Hepatocyte (in vitro differentiated cells): ENCODE measurements at regions not wholly inside any gene's neighbourhood (a gene's known extent, or its start where the extent isn't known, plus 50 kb on each side); places are given as distances from the start of the nearest gene placed in this dataset.

Experiments
- DNase-seq: peaks from one replicate; pipeline ENCODE4 v3.0.0-alpha.2; 2016; ENCODE audit warnings: low spot score
- H2AFZ ChIP-seq: fragments of 200-600 bp; sonication (generic); 2 replicates; pipeline ENCODE4 v1.6.0; 2016; ENCODE audit warnings: antibody characterized with exemption, mild to moderate bottlenecking
- H3K27ac ChIP-seq: fragments of 200-600 bp; sonication (generic); 2 replicates; pipeline ENCODE4 v1.5.1; 2016; ENCODE audit warnings: mild to moderate bottlenecking
- H3K27me3 ChIP-seq: fragments of 200-600 bp; sonication (generic); 2 replicates; pipeline ENCODE4 v1.6.1; 2016
- H3K36me3 ChIP-seq: fragments of 200-600 bp; sonication (generic); replicated peaks from 2 replicates; pipeline ENCODE4 v1.5.1; 2016; ENCODE audit warnings: low read depth; ENCODE audit not compliant: insufficient read depth
- H3K4me1 ChIP-seq: fragments of 200-600 bp; sonication (generic); 2 replicates; pipeline ENCODE4 v1.5.1; 2016; ENCODE audit warnings: mild to moderate bottlenecking, moderate library complexity; ENCODE audit not compliant: insufficient read depth
- H3K4me2 ChIP-seq: fragments of 200-600 bp; sonication (generic); 2 replicates; pipeline ENCODE4 v1.6.0; 2016
- H3K4me3 ChIP-seq: fragments of 200-600 bp; sonication (generic); 2 replicates; pipeline ENCODE4 v1.5.1; 2016; ENCODE audit warnings: mild to moderate bottlenecking
- H3K79me2 ChIP-seq: fragments of 200-600 bp; sonication (generic); 2 replicates; pipeline ENCODE4 v1.6.0; 2017; ENCODE audit warnings: mild to moderate bottlenecking
- H3K9me2 ChIP-seq: fragments of 200-600 bp; sonication (generic); replicated peaks from 2 replicates; pipeline ENCODE4 v1.6.0; 2017; ENCODE audit warnings: mild to moderate bottlenecking; ENCODE audit not compliant: insufficient read depth
- H3K9me3 ChIP-seq: fragments of 200-600 bp; sonication (generic); 2 replicates; pipeline ENCODE4 v1.5.1; 2016; ENCODE audit warnings: low read depth, mild to moderate bottlenecking
- H4K20me1 ChIP-seq: fragments of 200-600 bp; sonication (generic); 2 replicates; pipeline ENCODE4 v1.6.0; 2016; ENCODE audit warnings: mild to moderate bottlenecking; ENCODE audit not compliant: insufficient read depth, poor library complexity, severe bottlenecking
- CTCF ChIP-seq: fragments of 200-600 bp; sonication (generic); IDR thresholded peaks from 2 replicates; pipeline ENCODE4 v1.5.1; 2016; ENCODE audit warnings: antibody characterized with exemption, mild to moderate bottlenecking; ENCODE audit not compliant: poor library complexity
- EZH2 ChIP-seq: fragments of 200-600 bp; sonication (generic); IDR thresholded peaks from 2 replicates; pipeline ENCODE4 v1.6.1; 2016; ENCODE audit warnings: antibody characterized with exemption, mild to moderate bottlenecking, borderline replicate concordance
- EZH2phosphoT487 ChIP-seq: fragments of 200-600 bp; sonication (generic); IDR thresholded peaks from one replicate; pipeline ENCODE4 v1.6.1; 2018; ENCODE audit warnings: antibody characterized with exemption, mild to moderate bottlenecking, low read depth, moderate library complexity; ENCODE audit not compliant: unreplicated experiment, severe bottlenecking
- WGBS: methylation state at CpG from one replicate; pipeline ENCODE4 v1.1.6; 2016; ENCODE audit warnings: low lambda C conversion rate; ENCODE audit errors: missing lambda C conversion rate; 5-methylcytosine and 5-hydroxymethylcytosine counted together

GRCh38 chr7:46450886-46451285 is 529.8 kb upstream of the IGFBP3 start:
- TF ChIP-seq EZH2phosphoT487 = no peak
- no peak for TF ChIP-seq EZH2
- H4K20me1 ChIP-seq = no peaks in the 10 kb centered on the region
- no peaks in the 10 kb centered on the region for H3K36me3 ChIP-seq
- H3K27ac ChIP-seq = no peak overlapping the region
- no peak overlapping the region for H3K4me3 ChIP-seq
- no peaks in the 10 kb centered on the region for H3K9me3 ChIP-seq
- H3K79me2 ChIP-seq = no peaks in the 10 kb centered on the region
- H3K4me1 ChIP-seq = no peaks in the 10 kb centered on the region
- no peak overlapping the region for H3K4me2 ChIP-seq
- no peak overlapping the region for H2AFZ ChIP-seq
- H3K9me2 ChIP-seq = no peaks in the 10 kb centered on the region
- H3K27me3 ChIP-seq = no peaks in the 10 kb centered on the region
- no peak for DNase-seq

DNA sequence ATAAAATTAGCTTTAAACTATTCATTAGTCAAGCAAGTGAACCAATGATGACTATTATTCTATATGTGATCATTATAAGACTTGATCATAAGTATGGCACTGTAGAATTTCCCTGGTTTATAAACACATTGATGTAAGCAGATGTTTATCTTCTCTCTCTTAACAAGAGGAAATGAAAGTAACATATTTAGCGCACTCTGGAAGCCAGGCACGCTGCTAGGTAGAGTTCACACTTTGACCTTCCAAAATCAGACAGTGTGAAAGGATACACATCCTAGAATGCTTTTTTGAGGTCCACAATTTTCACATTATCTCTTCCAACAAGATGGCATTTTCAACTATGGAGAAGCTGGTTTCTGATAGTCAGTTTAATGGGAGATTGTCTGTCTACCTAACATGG is 529.4 kb upstream of the IGFBP3 start:
- WGBS = 89% methylated on average over 2 of the region's 2 CpGs
- no peaks in the 10 kb centered on the region for H3K79me2 ChIP-seq
- no peaks in the 10 kb centered on the region for H3K27me3 ChIP-seq
- no peak for TF ChIP-seq CTCF
- TF ChIP-seq EZH2 = no peak
- TF ChIP-seq EZH2phosphoT487 = no peak
- no peaks in the 10 kb centered on the region for H3K9me2 ChIP-seq
- no peak overlapping the region for H3K4me3 ChIP-seq
- H3K36me3 ChIP-seq = no peaks in the 10 kb centered on the region
- no peak overlapping the region for H3K4me2 ChIP-seq
- no peaks in the 10 kb centered on the region for H3K4me1 ChIP-seq
- DNase-seq = no peak
- no peaks in the 10 kb centered on the region for H3K9me3 ChIP-seq
- H4K20me1 ChIP-seq = no peaks in the 10 kb centered on the region
- no peak overlapping the region for H3K27ac ChIP-seq
- H2AFZ ChIP-seq = no peak overlapping the region

GRCh38 chr7:46449743-46450142 is 528.7 kb upstream of the IGFBP3 start:
- 98% methylated on average over 2 of the region's 2 CpGs for WGBS
- no peaks in the 10 kb centered on the region for H3K9me3 ChIP-seq
- no peak for DNase-seq
- no peak overlapping the region for H2AFZ ChIP-seq
- H3K79me2 ChIP-seq = no peaks in the 10 kb centered on the region
- no peak for TF ChIP-seq EZH2phosphoT487
- TF ChIP-seq CTCF = no peak
- no peak for TF ChIP-seq EZH2
- H4K20me1 ChIP-seq = no peaks in the 10 kb centered on the region
- H3K27ac ChIP-seq = no peak overlapping the region
- no peaks in the 10 kb centered on the region for H3K9me2 ChIP-seq
- H3K36me3 ChIP-seq = no peaks in the 10 kb centered on the region
- no peak overlapping the region for H3K4me3 ChIP-seq
- H3K27me3 ChIP-seq = no peaks in the 10 kb centered on the region
- no peak overlapping the region for H3K4me2 ChIP-seq
- no peaks in the 10 kb centered on the region for H3K4me1 ChIP-seq

DNA sequence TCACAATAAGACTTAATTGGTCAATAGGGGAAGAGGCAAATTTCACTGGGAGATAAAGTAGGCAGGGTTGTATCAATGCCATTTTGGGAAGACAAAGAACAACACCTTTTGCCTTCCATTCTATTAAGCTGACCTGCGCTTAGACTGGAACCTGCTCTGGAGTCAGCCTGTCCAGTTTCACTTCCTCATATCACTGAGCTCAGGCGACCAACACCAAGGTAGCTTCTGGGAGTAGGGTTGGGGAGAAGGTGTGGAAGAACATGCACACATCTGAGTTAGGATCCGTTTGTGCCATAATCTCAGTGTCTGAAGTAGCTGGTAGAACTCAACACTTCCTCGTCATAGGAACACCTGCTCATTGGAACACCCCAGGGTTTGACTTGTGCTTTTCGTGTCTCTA is 527.4 kb upstream of the IGFBP3 start:
- H3K27ac ChIP-seq = no peak overlapping the region
- no peaks in the 10 kb centered on the region for H4K20me1 ChIP-seq
- no peaks in the 10 kb centered on the region for H3K9me2 ChIP-seq
- TF ChIP-seq EZH2 (no peak), CTCF (no peak), EZH2phosphoT487 (no peak)
- no peaks in the 10 kb centered on the region for H3K9me3 ChIP-seq
- no peak overlapping the region for H2AFZ ChIP-seq
- DNase-seq = no peak
- H3K79me2 ChIP-seq = no peaks in the 10 kb centered on the region
- H3K4me2 ChIP-seq = no peak overlapping the region
- H3K4me1 ChIP-seq = no peaks in the 10 kb centered on the region
- H3K4me3 ChIP-seq = no peak overlapping the region
- H3K36me3 ChIP-seq = no peaks in the 10 kb centered on the region
- H3K27me3 ChIP-seq = no peaks in the 10 kb centered on the region
- WGBS = 92% methylated on average over 5 of the region's 5 CpGs
